Mucosa of descending colon (tissue), 3 donors: ENCODE measurements at regions not wholly inside any gene's neighbourhood (a gene's known extent, or its start where the extent isn't known, plus 50 kb on each side); places are given as distances from the start of the nearest gene placed in this dataset.

Source experiments
- ATAC-seq: fragments of 200-7000 bp; cut with Tn5 transposase; one replicate; pipeline ENCODE4 v1.9.1; 2020; ENCODE audit warnings: mild to moderate bottlenecking, moderate library complexity
- DNase-seq, 3 donors: peaks; one replicate each; pipeline ENCODE4 v3.0.0-alpha.2; 2020
- H3K36me3 ChIP-seq: fragments of 200-600 bp; one replicate; pipeline ENCODE4 v1.8.0; 2021; ENCODE audit warnings: low read depth, mild to moderate bottlenecking
- H3K4me1 ChIP-seq: fragments of 200-600 bp; one replicate; pipeline ENCODE4 v1.8.0; 2021; ENCODE audit warnings: low read depth, mild to moderate bottlenecking
- H3K4me3 ChIP-seq: fragments of 200-600 bp; one replicate; pipeline ENCODE4 v1.8.0; 2021; ENCODE audit warnings: mild to moderate bottlenecking
- H3K9me3 ChIP-seq: fragments of 200-600 bp; one replicate; pipeline ENCODE4 v1.8.0; 2021; ENCODE audit warnings: mild to moderate bottlenecking
- CTCF ChIP-seq: fragments of 200-600 bp; IDR thresholded peaks from one replicate; pipeline ENCODE4 v1.8.0; 2022; ENCODE audit warnings: antibody characterized with exemption, mild to moderate bottlenecking
- intact Hi-C, 2 donors: fragments of 100-400 bp; cut with DNase I in 1 of 2; cut with micrococcal nuclease in 1 of 2; formaldehyde crosslinking; loops; one replicate each; pipeline versions ENCODE4 v1.11.0 to v1.11.1; 2022; cut with DNase I, micrococcal nuclease
- donor health status: DM: no; HTN: no; CAD: no; lungs with moderate emphysema.
- donor health status: DM: no; HTN: no; CAD: no.
- donor health status: DM: no; HTN: yes; CAD: no.

GRCh38 chr1:55726994-55727393 lies 511.8 kb upstream of the USP24 start:
- Histone ChIP-seq H3K4me3 (no peak overlapping the region), H3K4me1 (no peaks in the 10 kb centered on the region), H3K9me3 (no peaks in the 10 kb centered on the region), H3K36me3 (no peaks in the 10 kb centered on the region)
- no peak for TF ChIP-seq CTCF
- DNase-seq (no peak), ATAC-seq (no peak)
- intact Hi-C loops, result no loop called here

- no peaks in the 10 kb centered on the region for H3K4me1 ChIP-seq
- ATAC-seq, result no peak
- no peak overlapping the region for H3K4me3 ChIP-seq
- no peak for TF ChIP-seq CTCF
- no peaks in the 10 kb centered on the region for H3K9me3 ChIP-seq
- no peak for DNase-seq
- H3K36me3 ChIP-seq, result no peaks in the 10 kb centered on the region
- intact Hi-C loops, result no loop called here
These were observed 510.2 kb upstream of the USP24 start for GRCh38 chr1:55725378-55725777.

GRCh38 chr1:55724551-55725325 lies 509.6 kb upstream of the USP24 start:
- intact Hi-C loops, result no loop called here
- Histone ChIP-seq H3K4me3 (no peak overlapping the region), H3K36me3 (no peaks in the 10 kb centered on the region), H3K9me3 (no peaks in the 10 kb centered on the region), H3K4me1 (no peaks in the 10 kb centered on the region)
- ATAC-seq (peak; percentile 37), DNase-seq (no peak)
- TF ChIP-seq CTCF, result no peak

DNA sequence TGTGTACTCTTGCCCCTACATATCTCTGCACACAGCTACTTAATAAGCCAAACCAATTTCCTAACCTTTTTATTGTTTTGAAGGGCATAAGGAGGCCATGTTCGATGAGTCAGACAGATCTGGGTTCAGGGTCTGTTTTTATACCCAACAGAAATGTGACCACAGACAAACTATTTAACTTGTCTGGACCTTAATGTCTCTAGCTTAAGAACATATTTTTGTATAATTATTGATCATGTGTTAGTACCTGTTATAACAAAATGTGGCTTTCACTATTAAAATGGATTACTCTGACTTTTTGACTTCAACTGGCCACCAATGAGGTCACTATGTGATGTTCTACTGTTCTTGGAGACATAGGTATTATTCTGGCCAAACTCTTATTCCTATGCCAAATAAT lies 507.8 kb upstream of the USP24 start:
- ATAC-seq, result no peak
- DNase-seq, result no peak
- no peak for TF ChIP-seq CTCF
- intact Hi-C loops, result no loop called here
- H3K4me3 ChIP-seq, result no peak overlapping the region
- no peaks in the 10 kb centered on the region for H3K9me3 ChIP-seq
- H3K4me1 ChIP-seq, result no peaks in the 10 kb centered on the region
- no peaks in the 10 kb centered on the region for H3K36me3 ChIP-seq

GRCh38 chr1:55720261-55720660 lies 505.1 kb upstream of the USP24 start:
- peak; percentile 40 for ATAC-seq
- DNase-seq, result peak; percentile 60 to 61 (median 61)
- intact Hi-C loops, result no loop called here
- Histone ChIP-seq H3K9me3 (no peaks in the 10 kb centered on the region), H3K4me1 (no peaks in the 10 kb centered on the region), H3K36me3 (no peaks in the 10 kb centered on the region), H3K4me3 (no peak overlapping the region)
- no peak for TF ChIP-seq CTCF
